ENCODE measurements at regions not wholly inside any gene's neighbourhood (a gene's known extent, or its start where the extent isn't known, plus 50 kb on each side); places are given as distances from the start of the nearest gene placed in this dataset.
"Not testable (repeated sequence)": the region's sequence is repeated elsewhere in the genome, so short reads cannot be mapped to it uniquely, and the experiment has no call there.

- Histone ChIP-seq H3K9me3 (no peaks in the 10 kb centered on the region), H3K27ac (no peak overlapping the region), H3K27me3 (no peaks in the 10 kb centered on the region), H3K4me1 (no peaks in the 10 kb centered on the region), H3K36me3 (no peaks in the 10 kb centered on the region), H3K4me3 (no peak overlapping the region)
- WGBS = 48% methylated on average over 3 of the region's 3 CpGs
- DNase-seq (ENCODE audit: low spot score in 2 of 2) = no peak
- no peak for TF ChIP-seq POLR2AphosphoS5 (IDR thresholded peaks at IDR 0.05)
- TF ChIP-seq EP300 (IDR thresholded peaks at IDR 0.05) = no peak
- no peak for TF ChIP-seq CTCF (IDR thresholded peaks at IDR 0.05)
- no peak for TF ChIP-seq POLR2A (IDR thresholded peaks at IDR 0.05)
Measured at GRCh38 chrX:14344172-14344940, 185.0 kb upstream of the GLRA2 start.

- Histone ChIP-seq H3K36me3 (no peaks in the 10 kb centered on the region), H3K4me3 (no peak overlapping the region), H3K27me3 (no peaks in the 10 kb centered on the region), H3K9me3 (no peaks in the 10 kb centered on the region), H3K27ac (no peak overlapping the region), H3K4me1 (no peaks in the 10 kb centered on the region)
- WGBS = 79% methylated on average over 1 of the region's 1 CpG
- TF ChIP-seq POLR2A (IDR thresholded peaks at IDR 0.05) = no peak
- no peak for DNase-seq (ENCODE audit: low spot score in 2 of 2)
Measured at GRCh38 chrX:14309431-14309830, 219.9 kb upstream of the GLRA2 start.

DNA sequence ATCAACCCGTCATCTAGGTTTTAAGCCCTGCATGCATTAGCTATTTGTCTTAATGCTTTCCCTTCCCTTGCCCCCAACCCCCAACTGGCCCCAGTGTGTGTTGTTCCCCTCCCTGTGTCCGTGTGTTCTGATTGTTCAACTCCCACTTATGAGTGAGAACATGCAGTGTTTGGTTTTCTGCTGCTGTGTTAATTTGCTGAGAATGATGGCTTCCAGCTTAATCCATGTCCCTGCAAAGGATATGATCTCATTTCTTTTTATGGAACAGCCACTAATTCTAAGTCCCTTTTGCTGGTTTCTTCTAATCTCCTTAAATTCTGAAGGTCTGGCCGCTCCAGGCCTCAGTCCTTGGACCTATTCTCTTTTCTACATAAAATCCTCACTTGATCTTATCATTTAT lies 220.4 kb upstream of the GLRA2 start:
- H3K27me3 ChIP-seq; H3K4me3 ChIP-seq; DNase-seq (ENCODE audit: low spot score in 2 of 2); H3K4me1 ChIP-seq; H3K27ac ChIP-seq; H3K36me3 ChIP-seq; H3K9me3 ChIP-seq: not testable (repeated sequence)
- 61% methylated on average over 3 of the region's 3 CpGs for WGBS

GRCh38 chrX:14303891-14304290 lies 225.4 kb upstream of the GLRA2 start:
- H3K9me3 ChIP-seq = no peaks in the 10 kb centered on the region
- H3K27ac ChIP-seq = no peak overlapping the region
- H3K4me3 ChIP-seq = no peak overlapping the region
- no peaks in the 10 kb centered on the region for H3K36me3 ChIP-seq
- no peak for TF ChIP-seq EP300 (IDR thresholded peaks at IDR 0.05)
- TF ChIP-seq CTCF (IDR thresholded peaks at IDR 0.05) = no peak
- no peak for TF ChIP-seq POLR2A (IDR thresholded peaks at IDR 0.05)
- TF ChIP-seq POLR2AphosphoS5 (IDR thresholded peaks at IDR 0.05) = no peak
- no peaks in the 10 kb centered on the region for H3K4me1 ChIP-seq
- WGBS = 78% methylated on average over 2 of the region's 2 CpGs
- no peak for DNase-seq (ENCODE audit: low spot score in 2 of 2)
- H3K27me3 ChIP-seq = no peaks in the 10 kb centered on the region

DNA sequence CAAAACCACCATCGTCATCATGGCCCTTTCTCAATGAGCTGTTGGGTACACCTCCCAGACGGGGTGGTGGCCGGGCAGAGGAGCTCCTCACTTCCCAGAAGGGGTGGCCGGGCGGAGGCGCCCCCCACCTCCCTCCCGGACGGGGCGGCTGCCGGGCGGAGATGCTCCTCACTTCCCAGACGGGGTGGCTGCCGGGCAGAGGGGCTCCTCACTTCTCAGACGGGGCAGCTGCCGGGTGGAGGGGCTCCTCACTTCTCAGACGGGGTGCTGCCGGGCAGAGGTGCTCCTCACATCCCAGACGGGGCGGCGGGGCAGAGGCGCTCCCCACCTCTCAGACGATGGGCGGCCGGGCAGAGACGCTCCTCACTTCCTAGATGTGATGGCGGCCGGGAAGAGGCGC lies 226.8 kb upstream of the GLRA2 start:
- H3K27me3 ChIP-seq; H3K36me3 ChIP-seq; DNase-seq (ENCODE audit: low spot score in 2 of 2); H3K4me1 ChIP-seq; H3K27ac ChIP-seq; H3K4me3 ChIP-seq; H3K9me3 ChIP-seq: not testable (repeated sequence)
- WGBS = 95% methylated on average over 14 of the region's 28 CpGs

GRCh38 chrX:14300376-14300775 lies 229.0 kb upstream of the GLRA2 start:
- Histone ChIP-seq H3K27ac (no peak overlapping the region), H3K9me3 (no peaks in the 10 kb centered on the region), H3K27me3 (no peaks in the 10 kb centered on the region), H3K36me3 (no peaks in the 10 kb centered on the region), H3K4me1 (no peaks in the 10 kb centered on the region), H3K4me3 (no peak overlapping the region)
- 72% methylated on average over 2 of the region's 2 CpGs for WGBS
- DNase-seq (ENCODE audit: low spot score in 2 of 2) = no peak
- no peak for TF ChIP-seq POLR2AphosphoS5 (IDR thresholded peaks at IDR 0.05)
- no peak for TF ChIP-seq CTCF (IDR thresholded peaks at IDR 0.05)
- TF ChIP-seq POLR2A (IDR thresholded peaks at IDR 0.05) = no peak
- no peak for TF ChIP-seq EP300 (IDR thresholded peaks at IDR 0.05)

GRCh38 chrX:14295426-14295825 lies 233.9 kb upstream of the GLRA2 start:
- no peaks in the 10 kb centered on the region for H3K4me1 ChIP-seq
- H3K36me3 ChIP-seq = no peaks in the 10 kb centered on the region
- TF ChIP-seq POLR2A (IDR thresholded peaks at IDR 0.05) (no peak), CTCF (IDR thresholded peaks at IDR 0.05) (no peak), EP300 (IDR thresholded peaks at IDR 0.05) (no peak), POLR2AphosphoS5 (IDR thresholded peaks at IDR 0.05) (no peak)

More at GRCh38 chrX:14295426-14295825, 233.9 kb upstream of the GLRA2 start:
- H3K27ac ChIP-seq = no peak overlapping the region
- DNase-seq (ENCODE audit: low spot score in 2 of 2) = no peak
- no peak overlapping the region for H3K4me3 ChIP-seq
- H3K9me3 ChIP-seq = no peaks in the 10 kb centered on the region
- H3K27me3 ChIP-seq = no peaks in the 10 kb centered on the region

All from suprapubic skin (tissue), 4 donors.